GM19239 (cell line): ENCODE measurements at regions not wholly inside any gene's neighbourhood (a gene's known extent, or its start where the extent isn't known, plus 50 kb on each side); places are given as distances from the start of the nearest gene placed in this dataset.

Source experiments
- DNase-seq: peaks from one replicate; pipeline ENCODE4 v3.0.0; 2011; ENCODE audit warnings: low spot score; ENCODE audit not compliant: insufficient read length
- FAIRE-seq: peaks from 2 replicates; lab custom pipeline; 2011; peaks lifted over from hg19 to GRCh38; lab: Jason Lieb, UNC

GRCh38 chr6:14316651-14317386 lies 199.2 kb downstream of the CD83 start:
- no peak for FAIRE-seq

GRCh38 chr6:14317387-14317970 lies 199.9 kb downstream of the CD83 start:
- DNase-seq (no peak), FAIRE-seq (no peak)

More at GRCh38 chr6:14316651-14317386, 199.2 kb downstream of the CD83 start:
- no peak for DNase-seq

GRCh38 chr6:14320332-14320731 lies 202.8 kb downstream of the CD83 start:
- DNase-seq = no peak
- no peak for FAIRE-seq

- FAIRE-seq = no peak
- DNase-seq = no peak
Measured at GRCh38 chr6:14321992-14322772, 204.6 kb downstream of the CD83 start.

- FAIRE-seq (no peak), DNase-seq (no peak)
Measured at GRCh38 chr6:14322841-14323240, 205.3 kb downstream of the CD83 start.

GRCh38 chr6:14326774-14327173 lies 209.2 kb downstream of the CD83 start:
- FAIRE-seq = no peak
- DNase-seq = no peak

GRCh38 chr6:14328163-14328562 lies 210.6 kb downstream of the CD83 start:
- DNase-seq (no peak), FAIRE-seq (no peak)

- FAIRE-seq (no peak), DNase-seq (no peak)
Measured at GRCh38 chr6:14333556-14334305, 216.2 kb downstream of the CD83 start.

GRCh38 chr6:14335071-14335470 lies 217.5 kb downstream of the CD83 start:
- FAIRE-seq = no peak
- DNase-seq = no peak

- FAIRE-seq (no peak), DNase-seq (no peak)
Measured at GRCh38 chr6:14337152-14337551, 219.6 kb downstream of the CD83 start.

GRCh38 chr6:14339172-14339571 lies 221.6 kb downstream of the CD83 start:
- FAIRE-seq (no peak), DNase-seq (no peak)

GRCh38 chr6:14339711-14340584 lies 222.4 kb downstream of the CD83 start:
- FAIRE-seq (no peak), DNase-seq (no peak)

GRCh38 chr6:14344486-14344885 lies 226.9 kb downstream of the CD83 start:
- FAIRE-seq = no peak
- no peak for DNase-seq

GRCh38 chr6:14348389-14348788 lies 230.8 kb downstream of the CD83 start:
- no peak for FAIRE-seq

GRCh38 chr6:14349507-14349906 lies 231.9 kb downstream of the CD83 start:
- DNase-seq (no peak), FAIRE-seq (no peak)

More at GRCh38 chr6:14348389-14348788, 230.8 kb downstream of the CD83 start:
- no peak for DNase-seq

- DNase-seq (no peak), FAIRE-seq (no peak)
Measured at GRCh38 chr6:14350210-14350609, 232.6 kb downstream of the CD83 start.

GRCh38 chr6:14353281-14353680 lies 235.7 kb downstream of the CD83 start:
- FAIRE-seq (no peak), DNase-seq (no peak)

- DNase-seq (no peak), FAIRE-seq (no peak)
Measured at GRCh38 chr6:14353798-14354197, 236.2 kb downstream of the CD83 start.

- FAIRE-seq = peak; percentile 31
- DNase-seq = no peak
Measured at GRCh38 chr6:14354919-14355572, 237.5 kb downstream of the CD83 start.
